Body of pancreas (tissue), 4 donors: ENCODE measurements at regions not wholly inside any gene's neighbourhood (a gene's known extent, or its start where the extent isn't known, plus 50 kb on each side); places are given as distances from the start of the nearest gene placed in this dataset.

Experiments
- ATAC-seq: fragments of 150-250 bp; one replicate; pipeline ENCODE4 v1.9.1; 2016
- DNase-seq, 4 donors: peaks; one replicate each; pipeline ENCODE4 v3.0.0-alpha.2; 2019
- H3K27ac ChIP-seq, 4 donors: fragments of 200-600 bp; sonication (generic); 1 replicate in 3 of 4; 2 replicates in 1 of 4; pipeline versions ENCODE4 v1.5.1 to v1.6.1; 2016 to 2019; ENCODE audit warnings: mild to moderate bottlenecking in 1 of 4, mixed read lengths in 1 of 4, moderate library complexity in 1 of 4
- H3K27me3 ChIP-seq, 2 donors: fragments of 200-600 bp; sonication (generic); one replicate each; pipeline ENCODE4 v1.6.0; 2016; ENCODE audit warnings: mild to moderate bottlenecking in 1 of 2
- H3K36me3 ChIP-seq, 2 donors: fragments of 200-600 bp; sonication (generic); replicated peaks in 1 of 2; 2 replicates each; pipeline ENCODE4 v1.5.1; 2016; ENCODE audit warnings: low read depth in 2 of 2; ENCODE audit not compliant: insufficient read depth in 1 of 2
- H3K4me1 ChIP-seq: fragments of 200-600 bp; sonication (generic); one replicate; pipeline ENCODE4 v1.6.0; 2016
- H3K4me3 ChIP-seq, 2 donors: fragments of 200-600 bp; sonication (generic); 1 replicate in 1 of 2; 2 replicates in 1 of 2; pipeline ENCODE4 v1.5.1; 2016 to 2019
- H3K9me3 ChIP-seq, 3 donors: fragments of 200-600 bp; sonication (generic); 1 replicate in 2 of 3; 2 replicates in 1 of 3; pipeline ENCODE4 v1.5.1; 2016
- CTCF ChIP-seq, 7 experiments: fragments of 450-650 bp in 4 of 7; fragments of 200-600 bp in 3 of 7; sonication (generic) in 3 of 7; IDR thresholded peaks; one replicate each; pipeline ENCODE4 v1.5.1; 2016 to 2019; ENCODE audit warnings: antibody characterized with exemption in 7 of 7
- POLR2A ChIP-seq, 3 donors: fragments of 450-650 bp; IDR thresholded peaks; one replicate each; pipeline ENCODE4 v1.6.1; 2016; ENCODE audit warnings: antibody characterized with exemption in 3 of 3, mild to moderate bottlenecking in 2 of 3
- WGBS, 2 donors: methylation state at CpG; one replicate each; pipeline ENCODE4 v1.1.5; 2017; 5-methylcytosine and 5-hydroxymethylcytosine counted together
- intact Hi-C: fragments of 100-400 bp; cut with DNase I; formaldehyde crosslinking; loops from one replicate; pipeline ENCODE4 v1.15.1; 2023

GRCh38 chr10:108782411-108782810, 1140.9 kb downstream of the XPNPEP1 start:
- Histone ChIP-seq H3K36me3 (no peaks in the 10 kb centered on the region), H3K9me3 (peaks cover 0 to 18% (median 0%) of the 10 kb centered on the region in 3 donors), H3K4me1 (no peaks in the 10 kb centered on the region), H3K27me3 (no peaks in the 10 kb centered on the region), H3K4me3 (no peak overlapping the region), H3K27ac (no peak overlapping the region)
- intact Hi-C loops, result no loop called here
- TF ChIP-seq CTCF (IDR thresholded peaks at IDR 0.05) (no peak), POLR2A (IDR thresholded peaks at IDR 0.05) (no peak)
- ATAC-seq (no peak), DNase-seq (no peak)
- WGBS, 2 donors, result 67 to 68% methylated on average over 3 of the region's 3 CpGs

GRCh38 chr10:108779501-108779900, 1143.8 kb downstream of the XPNPEP1 start:
- H3K27ac ChIP-seq, result no peak overlapping the region
- no peak for ATAC-seq
- no peaks in the 10 kb centered on the region for H3K4me1 ChIP-seq

GRCh38 chr10:108775911-108776475, 1147.3 kb downstream of the XPNPEP1 start:
- TF ChIP-seq POLR2A (IDR thresholded peaks at IDR 0.05) (no peak), CTCF (IDR thresholded peaks at IDR 0.05) (no peak)
- WGBS, 2 donors, result 58 to 73% methylated on average over 3 of the region's 3 CpGs
- Histone ChIP-seq H3K4me3 (no peak overlapping the region), H3K4me1 (no peaks in the 10 kb centered on the region), H3K27me3 (no peaks in the 10 kb centered on the region), H3K9me3 (no peaks in the 10 kb centered on the region), H3K36me3 (no peaks in the 10 kb centered on the region), H3K27ac (no peak overlapping the region)
- no peak for ATAC-seq
- intact Hi-C loops, result no loop called here
- DNase-seq, result no peak

More at GRCh38 chr10:108779501-108779900, 1143.8 kb downstream of the XPNPEP1 start:
- TF ChIP-seq POLR2A (IDR thresholded peaks at IDR 0.05) (no peak), CTCF (IDR thresholded peaks at IDR 0.05) (no peak)
- Histone ChIP-seq H3K36me3 (no peaks in the 10 kb centered on the region), H3K9me3 (peaks cover 0 to 12% (median 0%) of the 10 kb centered on the region in 3 donors), H3K27me3 (no peaks in the 10 kb centered on the region), H3K4me3 (no peak overlapping the region)
- DNase-seq, result no peak
- intact Hi-C loops, result no loop called here

- Histone ChIP-seq H3K4me1 (no peaks in the 10 kb centered on the region), H3K4me3 (no peak overlapping the region), H3K9me3 (no peaks in the 10 kb centered on the region), H3K27me3 (no peaks in the 10 kb centered on the region), H3K27ac (no peak overlapping the region), H3K36me3 (no peaks in the 10 kb centered on the region)
- TF ChIP-seq CTCF (IDR thresholded peaks at IDR 0.05) (no peak), POLR2A (IDR thresholded peaks at IDR 0.05) (no peak)
- intact Hi-C loops, result no loop called here
- DNase-seq (no peak), ATAC-seq (no peak)
These were observed 1152.2 kb downstream of the XPNPEP1 start for GRCh38 chr10:108771106-108771505.

- DNase-seq (no peak), ATAC-seq (no peak)
- Histone ChIP-seq H3K4me3 (no peak overlapping the region), H3K27ac (no peak overlapping the region), H3K4me1 (no peaks in the 10 kb centered on the region), H3K27me3 (no peaks in the 10 kb centered on the region), H3K9me3 (no peaks in the 10 kb centered on the region), H3K36me3 (no peaks in the 10 kb centered on the region)
- intact Hi-C loops, result no loop called here
- TF ChIP-seq POLR2A (IDR thresholded peaks at IDR 0.05) (no peak), CTCF (IDR thresholded peaks at IDR 0.05) (no peak)
- 40 to 46% methylated on average over 1 of the region's 1 CpG for WGBS, 2 donors
These were observed 1157.5 kb downstream of the XPNPEP1 start for GRCh38 chr10:108765794-108766193.
